ENCODE measurements at regions not wholly inside any gene's neighbourhood (a gene's known extent, or its start where the extent isn't known, plus 50 kb on each side); places are given as distances from the start of the nearest gene placed in this dataset.

DNA sequence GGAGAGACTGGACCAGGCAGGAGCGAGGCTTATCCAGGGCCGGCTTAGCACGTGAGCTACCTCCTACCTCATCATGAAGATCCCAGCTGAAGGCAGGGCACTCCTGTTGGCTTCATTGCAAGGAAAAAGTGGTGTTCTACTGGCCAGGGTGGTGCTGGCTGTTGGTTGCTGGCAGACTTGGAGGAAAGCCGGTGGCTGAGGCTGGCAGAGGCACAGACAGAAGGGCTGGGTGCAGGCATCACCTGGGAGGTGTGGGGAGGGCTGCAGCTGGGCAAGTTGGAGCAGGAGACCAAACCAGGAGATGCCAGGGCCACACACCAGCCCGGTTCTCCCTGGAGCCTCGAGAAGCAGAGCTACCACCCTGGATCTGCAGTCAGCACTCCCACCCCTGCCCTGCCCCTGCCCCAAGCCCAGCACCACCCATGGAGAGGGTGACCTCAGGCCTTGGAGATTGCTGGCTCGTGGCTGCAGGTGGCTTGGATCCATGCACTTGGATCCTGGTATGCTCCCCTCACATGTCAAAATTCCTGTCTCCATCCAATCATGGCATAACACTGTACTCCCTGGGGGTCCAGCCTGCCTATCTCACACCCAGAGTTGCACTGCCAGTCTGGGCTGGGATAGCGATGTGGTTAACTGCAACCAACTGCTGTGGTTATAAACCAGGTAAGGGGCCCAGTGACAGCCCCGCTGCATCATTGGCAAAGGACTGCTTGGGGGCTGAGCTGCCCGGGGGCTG lies 49.7 kb downstream of the GLI2 start:
- DNase-seq (ENCODE audit: low spot score): no peak

DNA sequence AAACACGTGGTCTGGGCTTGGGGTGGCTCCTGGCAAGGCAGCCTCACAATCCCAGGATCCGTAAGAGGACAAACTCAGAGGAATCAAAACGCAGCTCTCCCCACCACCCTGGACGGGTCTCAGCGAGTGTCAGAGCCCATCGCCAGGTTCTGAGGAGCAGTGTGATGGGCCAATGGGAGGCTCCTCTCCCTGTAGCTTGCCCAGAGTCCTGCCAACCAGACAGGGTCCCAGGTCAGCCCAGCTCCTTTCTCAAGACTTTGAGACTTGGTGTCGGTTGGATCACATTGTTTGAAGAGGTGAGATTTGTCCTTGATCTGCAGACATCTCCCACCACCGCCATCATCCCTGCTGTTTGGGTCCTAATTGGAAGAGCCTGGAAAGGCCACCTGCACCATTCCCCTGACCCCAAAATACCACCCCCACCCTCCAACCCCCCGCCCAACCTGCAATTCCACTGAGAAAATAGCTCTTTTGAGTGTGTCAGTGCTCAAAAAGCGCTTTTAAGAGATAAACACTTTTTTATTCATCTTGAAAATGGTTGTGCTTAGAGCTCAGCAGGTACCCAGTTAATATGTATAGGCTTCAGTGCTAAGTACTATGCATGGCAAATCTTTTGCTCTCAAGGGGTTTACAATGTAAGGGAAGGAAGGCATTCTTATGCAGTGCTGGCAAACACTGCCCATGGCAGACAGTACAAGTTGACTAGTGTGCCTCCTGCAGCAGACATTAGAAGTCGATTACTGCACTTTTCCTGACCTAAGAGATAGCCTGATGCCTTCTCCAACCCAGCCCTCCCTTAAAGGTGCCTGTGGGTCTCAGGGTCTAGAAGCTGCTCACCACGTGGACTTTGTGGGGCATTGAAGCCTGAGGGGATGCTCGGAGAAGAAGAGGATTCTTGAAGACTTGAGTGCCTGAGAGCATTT lies 50.6 kb downstream of the GLI2 start:
- DNase-seq (ENCODE audit: low spot score): no peak

DNA sequence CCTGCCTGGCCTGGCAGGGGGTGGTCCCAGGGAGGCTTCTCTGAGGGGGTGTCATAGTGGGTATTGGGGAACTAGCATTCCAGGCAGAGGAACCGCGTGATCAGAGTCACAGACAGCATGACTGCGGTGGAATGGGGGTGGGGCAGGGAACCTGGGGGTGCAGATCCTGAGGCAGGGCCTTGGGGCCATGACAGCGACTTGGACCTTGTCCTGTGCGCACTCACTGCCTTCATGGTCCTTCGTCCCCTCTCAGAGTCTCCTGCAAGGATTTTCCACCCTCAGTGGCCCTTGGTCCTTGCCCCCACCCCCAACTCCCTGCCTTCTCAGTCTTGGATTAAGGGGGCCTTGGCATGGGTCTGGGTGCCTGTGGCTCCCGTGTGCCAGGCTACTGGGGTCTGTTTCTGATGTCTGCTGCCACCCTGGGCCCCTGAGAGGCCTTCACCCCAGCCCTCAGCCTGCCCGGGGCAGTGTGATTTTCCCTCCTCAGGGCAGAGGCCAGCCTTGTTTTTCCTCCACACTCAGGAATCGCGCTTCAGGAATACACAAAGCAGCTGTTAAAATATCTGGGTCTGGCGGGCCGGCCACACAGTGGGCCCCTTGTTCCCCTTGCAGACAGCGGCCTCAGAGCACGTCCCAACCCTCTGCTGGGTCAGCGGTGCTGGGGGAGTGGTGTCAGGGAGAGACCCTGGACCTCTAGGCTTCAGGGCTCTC lies 51.6 kb downstream of the GLI2 start:
- no peak for DNase-seq (ENCODE audit: low spot score)

- no peak for DNase-seq (ENCODE audit: low spot score)
These were observed 52.4 kb downstream of the GLI2 start for GRCh38 chr2:120787822-120788700.

GRCh38 chr2:120791243-120791961 lies 55.7 kb downstream of the GLI2 start:
- no peak for DNase-seq (ENCODE audit: low spot score)

GRCh38 chr2:120791962-120792297 lies 56.3 kb downstream of the GLI2 start:
- DNase-seq (ENCODE audit: low spot score): no peak

GRCh38 chr2:120793682-120794403 lies 58.2 kb downstream of the GLI2 start:
- DNase-seq (ENCODE audit: low spot score): no peak

- DNase-seq (ENCODE audit: low spot score): no peak
These were observed 59.0 kb downstream of the GLI2 start for GRCh38 chr2:120794716-120795115.

DNA sequence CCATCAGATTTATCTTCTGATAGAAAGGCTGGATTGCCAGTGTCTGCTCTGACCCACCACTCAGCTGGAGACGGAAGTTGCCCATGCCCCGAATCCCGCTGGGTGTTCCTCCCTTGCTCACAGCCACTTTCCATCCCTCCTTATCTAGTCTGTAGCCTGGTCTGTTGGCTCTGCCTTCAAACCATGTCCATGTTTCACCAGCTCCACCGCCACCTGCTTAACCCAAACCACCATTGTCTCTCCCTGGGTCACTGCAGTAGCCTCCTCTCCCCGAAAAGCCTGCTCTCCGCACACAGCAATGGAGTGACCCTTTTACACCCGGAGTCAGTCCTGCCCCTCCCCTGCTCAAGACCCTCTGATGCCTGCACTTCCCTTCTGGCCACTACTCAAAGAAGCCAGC lies 60.4 kb downstream of the GLI2 start:
- no peak for DNase-seq (ENCODE audit: low spot score)

DNA sequence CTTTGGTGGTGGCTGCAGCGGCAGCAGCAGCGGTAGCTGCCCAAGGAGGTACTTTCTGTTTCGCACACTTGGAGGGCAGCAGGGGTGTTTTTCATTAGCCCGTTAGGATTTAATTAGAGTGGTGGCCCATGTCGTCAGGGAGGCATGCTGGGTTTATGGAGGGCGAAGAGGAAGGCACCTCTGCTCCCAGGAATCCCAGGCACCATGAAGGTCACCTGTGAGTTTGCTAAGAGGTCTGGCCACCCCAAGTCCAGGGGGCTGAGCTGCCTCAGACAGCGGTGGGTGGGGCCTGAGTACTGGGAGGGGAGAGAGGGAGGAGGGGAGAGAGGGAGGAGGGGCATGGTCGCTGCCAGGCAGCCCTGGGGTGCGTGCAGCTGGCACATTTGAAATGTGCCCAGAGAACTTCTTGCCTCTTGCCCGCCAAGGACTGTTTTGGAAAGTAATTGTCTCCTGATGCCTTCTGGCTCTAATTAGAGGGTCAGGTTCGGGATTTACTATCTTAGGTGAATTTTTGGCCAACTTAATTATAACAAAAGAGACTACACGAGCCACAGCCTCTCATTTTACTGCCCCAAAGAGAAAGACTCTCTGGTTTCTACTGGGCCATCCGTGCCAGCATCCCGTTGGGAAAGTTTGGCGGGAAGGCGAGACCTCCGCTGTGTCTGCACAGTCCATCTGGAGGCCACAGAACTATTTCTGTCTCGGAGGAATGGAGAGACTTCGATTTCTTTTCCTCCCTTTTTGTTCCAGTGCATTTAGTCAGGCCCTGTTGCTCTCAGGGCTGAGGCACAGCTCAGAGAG lies 62.0 kb downstream of the GLI2 start:
- no peak for DNase-seq (ENCODE audit: low spot score)

- no peak for DNase-seq (ENCODE audit: low spot score)
These were observed 63.0 kb downstream of the GLI2 start for GRCh38 chr2:120798567-120799247.

- no peak for DNase-seq (ENCODE audit: low spot score)
These were observed 66.5 kb downstream of the GLI2 start for GRCh38 chr2:120802158-120802557.

DNA sequence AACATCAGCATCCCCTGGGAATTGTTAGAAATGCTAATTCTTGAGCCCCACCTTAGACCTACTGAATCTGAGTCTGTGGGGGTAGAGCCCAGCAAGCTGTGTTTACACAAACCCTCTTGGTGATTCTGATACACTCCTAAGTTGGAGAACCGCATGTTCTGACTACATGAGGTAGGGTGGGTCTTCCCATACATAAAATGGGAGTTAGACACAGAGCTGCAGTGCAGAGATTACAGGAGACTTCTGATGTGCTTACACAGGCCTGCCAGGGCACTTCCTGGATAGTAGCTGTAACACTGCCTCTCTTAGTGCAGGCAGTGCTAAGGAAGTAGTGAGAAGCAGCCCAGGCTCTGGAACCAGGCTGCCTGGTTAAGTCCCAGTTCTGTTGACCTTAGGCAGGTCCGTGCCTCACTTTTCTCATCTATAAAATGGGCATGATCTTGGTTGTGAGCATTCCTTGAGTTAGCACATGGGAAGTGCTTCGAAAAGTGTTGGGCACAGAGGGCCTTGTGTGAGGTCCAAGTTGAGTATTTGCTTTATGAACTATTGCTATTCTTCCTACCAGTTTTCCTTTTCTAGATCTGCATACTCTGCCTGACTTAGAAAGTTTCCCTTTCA lies 67.3 kb downstream of the GLI2 start:
- no peak for DNase-seq (ENCODE audit: low spot score)

GRCh38 chr2:120803764-120804335 lies 68.2 kb downstream of the GLI2 start:
- no peak for DNase-seq (ENCODE audit: low spot score)

DNA sequence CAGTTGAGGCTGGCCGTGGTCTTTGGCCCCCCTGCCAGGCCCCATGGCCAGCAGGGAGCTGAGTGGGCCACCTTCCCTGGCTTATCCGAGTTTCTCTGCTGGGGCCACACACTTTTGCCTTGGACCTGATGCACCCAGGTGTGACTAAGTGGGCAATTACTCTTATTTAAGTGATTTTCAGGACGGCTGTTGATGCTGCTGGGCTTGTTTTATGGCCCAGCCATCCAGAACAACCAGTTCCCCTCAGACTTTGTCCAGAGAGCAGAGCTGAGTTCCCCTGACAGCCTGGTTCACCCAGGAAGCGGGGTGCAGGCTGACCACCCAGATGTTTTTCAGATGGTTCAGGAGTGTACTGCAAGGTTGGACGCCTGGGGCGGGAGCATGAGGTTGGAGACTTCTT lies 68.8 kb downstream of the GLI2 start:
- no peak for DNase-seq (ENCODE audit: low spot score)

GRCh38 chr2:120805011-120805410 lies 69.3 kb downstream of the GLI2 start:
- DNase-seq (ENCODE audit: low spot score): no peak

DNA sequence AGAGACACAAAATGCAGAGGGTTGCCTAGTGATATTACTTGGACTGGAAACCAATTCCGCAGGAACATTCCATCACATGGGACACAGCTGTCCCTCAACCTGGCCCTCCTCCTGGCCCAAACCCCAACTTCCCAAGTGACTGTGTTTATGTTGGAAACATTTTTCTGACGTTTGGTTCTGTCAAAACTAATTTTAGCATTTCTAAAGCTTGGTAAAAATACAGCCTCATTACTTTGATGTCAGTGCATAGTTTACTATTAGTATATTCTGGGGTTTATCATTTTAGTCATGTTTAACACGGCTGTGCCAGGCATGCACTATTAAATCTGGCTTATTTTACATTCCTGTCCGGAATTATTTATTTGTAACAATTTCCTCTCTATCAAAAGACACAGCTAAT lies 69.9 kb downstream of the GLI2 start:
- DNase-seq (ENCODE audit: low spot score): no peak

- DNase-seq (ENCODE audit: low spot score): no peak
These were observed 72.1 kb downstream of the GLI2 start for GRCh38 chr2:120807751-120808150.

Measured in COLO829 (cell line).